Ovary (tissue), 7 donors: ENCODE measurements at regions not wholly inside any gene's neighbourhood (a gene's known extent, or its start where the extent isn't known, plus 50 kb on each side); places are given as distances from the start of the nearest gene placed in this dataset.

Experiments used
- DNase-seq, 5 donors: peaks; one replicate each; pipeline ENCODE4 v3.0.0-alpha.2; 2019 to 2020
- H3K27ac ChIP-seq, 2 donors: fragments of 200-600 bp; one replicate each; pipeline versions ENCODE4 v1.5.1 to v1.8.0; 2019 to 2022
- H3K27me3 ChIP-seq: fragments of 200-600 bp; one replicate; pipeline ENCODE4 v1.8.0; 2022
- H3K36me3 ChIP-seq: fragments of 200-600 bp; sonication (generic); one replicate; pipeline ENCODE4 v1.5.1; 2019
- H3K4me1 ChIP-seq: one replicate; pipeline ENCODE4 v1.8.1; 2013; ENCODE audit warnings: mild to moderate bottlenecking, moderate library complexity; ENCODE audit not compliant: insufficient read depth
- H3K4me3 ChIP-seq: fragments of 200-600 bp; sonication (generic); one replicate; pipeline ENCODE4 v1.5.1; 2017
- H3K9me3 ChIP-seq, 2 donors: fragments of 200-600 bp in 1 of 2; sonication (generic) in 1 of 2; one replicate each; pipeline versions ENCODE4 v1.5.1 to v1.8.1; 2013 to 2019; ENCODE audit warnings: mild to moderate bottlenecking in 1 of 2, moderate library complexity in 1 of 2
- CTCF ChIP-seq, 3 donors: fragments of 450-650 bp in 2 of 3; fragments of 200-600 bp in 1 of 3; IDR thresholded peaks; one replicate each; pipeline versions ENCODE4 v1.5.1 to v1.8.0; 2016 to 2022; ENCODE audit warnings: antibody characterized with exemption in 3 of 3, mild to moderate bottlenecking in 1 of 3
- EP300 ChIP-seq: sonication (generic); formaldehyde crosslinking; IDR thresholded peaks from one replicate; pipeline ENCODE4 v1.6.1; 2017; ENCODE audit warnings: antibody characterized with exemption
- POLR2A ChIP-seq: fragments of 450-650 bp; IDR thresholded peaks from one replicate; pipeline ENCODE4 v1.6.1; 2017; ENCODE audit warnings: antibody characterized with exemption, mild to moderate bottlenecking, moderate library complexity
- WGBS, 3 donors: extraction: QIAGEN DNeasy Blood & Tissue Kit in 1 of 3; methylation state at CpG; one replicate each; pipeline versions ENCODE4 v1.1.5 to v1.1.7; 2013 to 2017; 5-methylcytosine and 5-hydroxymethylcytosine counted together
- intact Hi-C, 4 donors: fragments of 100-400 bp; cut with DNase I; formaldehyde crosslinking; loops; one replicate each; pipeline versions ENCODE4 v1.11.0 to v1.15.1; 2022 to 2023
- donor health status: DM: no; HTN: no; CAD: no; lungs with moderate emphysema.
- donor health status: DM: no; HTN: no; CAD: no.
- donor health status: Bipolar disorder and iron deficiency.
- donor health status: DM: no; HTN: no; CAD: no.
- donor health status: DM: yes; HTN: yes; CAD: no.

GRCh38 chr5:152331006-152331405 is 74.1 kb downstream of the NMUR2 start:
- DNase-seq = no peak
- no peak for TF ChIP-seq CTCF (IDR thresholded peaks at IDR 0.05)
- no peak for TF ChIP-seq POLR2A
- TF ChIP-seq EP300 = no peak
- WGBS, 3 donors = 63 to 77% (median 73%) methylated on average over 2 of the region's 2 CpGs
- H3K27me3 ChIP-seq = no peaks in the 10 kb centered on the region
- H3K9me3 ChIP-seq = no peaks in the 10 kb centered on the region
- H3K4me1 ChIP-seq = no peaks in the 10 kb centered on the region
- no peak overlapping the region for H3K27ac ChIP-seq
- no peaks in the 10 kb centered on the region for H3K36me3 ChIP-seq
- intact Hi-C loops = no loop called here
- H3K4me3 ChIP-seq = no peak overlapping the region

GRCh38 chr5:152329761-152330283 is 75.3 kb downstream of the NMUR2 start:
- Histone ChIP-seq H3K27me3 (no peaks in the 10 kb centered on the region), H3K9me3 (no peaks in the 10 kb centered on the region), H3K36me3 (no peaks in the 10 kb centered on the region), H3K27ac (no peak overlapping the region), H3K4me1 (no peaks in the 10 kb centered on the region), H3K4me3 (no peak overlapping the region)
- 77 to 86% (median 82%) methylated on average over 5 of the region's 5 CpGs for WGBS, 3 donors
- no peak for TF ChIP-seq EP300
- no peak for TF ChIP-seq CTCF (IDR thresholded peaks at IDR 0.05)
- no peak for TF ChIP-seq POLR2A
- intact Hi-C loops = no loop called here
- no peak for DNase-seq

GRCh38 chr5:152329207-152329606 is 75.9 kb downstream of the NMUR2 start:
- H3K9me3 ChIP-seq = no peaks in the 10 kb centered on the region
- no peak for DNase-seq
- no peak overlapping the region for H3K27ac ChIP-seq
- H3K27me3 ChIP-seq = no peaks in the 10 kb centered on the region
- intact Hi-C loops = no loop called here
- TF ChIP-seq CTCF (IDR thresholded peaks at IDR 0.05) = no peak
- no peak for TF ChIP-seq EP300
- no peak for TF ChIP-seq POLR2A
- 51 to 57% (median 52%) methylated on average over 5 of the region's 5 CpGs for WGBS, 3 donors
- H3K4me1 ChIP-seq = no peaks in the 10 kb centered on the region
- no peak overlapping the region for H3K4me3 ChIP-seq
- no peaks in the 10 kb centered on the region for H3K36me3 ChIP-seq

DNA sequence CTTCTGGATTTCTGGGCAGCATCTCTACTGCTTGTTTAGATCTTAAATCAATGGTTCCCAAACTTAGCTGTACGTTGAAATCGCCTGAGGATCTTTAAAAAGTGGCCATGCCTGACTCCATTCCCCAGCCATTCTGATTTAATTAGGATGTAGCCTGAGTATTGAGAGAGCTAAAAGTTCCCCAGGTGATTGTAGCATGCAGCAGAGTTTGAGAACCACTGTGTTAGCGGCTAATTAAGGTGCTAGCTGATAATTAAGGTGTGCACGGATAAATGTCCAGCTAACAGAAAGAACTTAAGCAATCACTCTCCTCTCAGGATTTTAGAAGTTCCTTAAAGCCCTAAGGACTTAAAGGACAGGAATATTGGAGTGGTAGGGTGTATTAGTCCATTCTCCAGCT is 89.1 kb downstream of the NMUR2 start:
- no peak overlapping the region for H3K4me3 ChIP-seq
- intact Hi-C loops = no loop called here
- no peaks in the 10 kb centered on the region for H3K4me1 ChIP-seq
- no peak overlapping the region for H3K27ac ChIP-seq
- no peaks in the 10 kb centered on the region for H3K27me3 ChIP-seq
- 76 to 92% (median 87%) methylated on average over 4 of the region's 4 CpGs for WGBS, 3 donors
- no peaks in the 10 kb centered on the region for H3K9me3 ChIP-seq
- H3K36me3 ChIP-seq = no peaks in the 10 kb centered on the region
- no peak for DNase-seq
- TF ChIP-seq EP300 = no peak
- no peak for TF ChIP-seq CTCF (IDR thresholded peaks at IDR 0.05)
- no peak for TF ChIP-seq POLR2A
